Keratinocyte (primary cell): ENCODE measurements at regions not wholly inside any gene's neighbourhood (a gene's known extent, or its start where the extent isn't known, plus 50 kb on each side); places are given as distances from the start of the nearest gene placed in this dataset.

Experiments
- CTCF ChIP-seq, 3 experiments: IDR thresholded peaks in 1 of 3; conservative IDR thresholded peaks in 1 of 3; optimal IDR thresholded peaks in 1 of 3; 2 replicates in 2 of 3; 3 replicates in 1 of 3; pipeline versions ENCODE3 to v1.5.1; 2011; ENCODE audit warnings: low read length in 3 of 3, mild to moderate bottlenecking in 3 of 3, moderate library complexity in 2 of 3, control low read depth in 1 of 3, inconsistent platforms in 1 of 3; ENCODE audit not compliant: insufficient read depth in 2 of 3; ENCODE audit errors: extremely low read depth in 1 of 3
- EZH2 ChIP-seq: IDR thresholded peaks from one replicate; pipeline ENCODE4 v1.6.1; 2012; ENCODE audit warnings: inconsistent platforms, mild to moderate bottlenecking, low read length, moderate library complexity

- TF ChIP-seq CTCF (optimal IDR thresholded peaks at IDR 0.05 in 1 of 3, IDR thresholded peaks at IDR 0.05 in 1 of 3, conservative IDR thresholded peaks at IDR 0.05 in 1 of 3; ENCODE audit: extremely low read depth in 1 of 3, insufficient read depth in 2 of 3, low read length in 3 of 3) (no peak), EZH2 (no peak)
Measured at GRCh38 chr5:88452820-88453219, 184.2 kb upstream of the TMEM161B start.
